GM08714 (cell line): ENCODE measurements at regions not wholly inside any gene's neighbourhood (a gene's known extent, or its start where the extent isn't known, plus 50 kb on each side); places are given as distances from the start of the nearest gene placed in this dataset.

Experiments used
- H3K4me3 ChIP-seq: fragments of 200-500 bp; sonication (Bioruptor generic); 2 replicates; pipeline ENCODE4 v1.5.1; 2014; ENCODE audit warnings: mild to moderate bottlenecking, low read length, inconsistent platforms
- ZNF274 ChIP-seq: IDR thresholded peaks from 2 replicates; pipeline ENCODE4 v1.6.1; 2012; ENCODE audit warnings: mild to moderate bottlenecking, low read depth, low read length

- no peak for TF ChIP-seq ZNF274
These were observed 160.5 kb upstream of the CHRNA7 start for GRCh38 chr15:31869686-31870307.

GRCh38 chr15:31870328-31871165 lies 159.8 kb upstream of the CHRNA7 start, which contains the start of gene OTUD7A:
TSS of gene OTUD7A (minus strand) at chr15:31870673.
- no peak for TF ChIP-seq ZNF274
- peak within 1 kb of the TSS; percentile 70; the same call in 1 of the 2 replicates for H3K4me3 ChIP-seq

More at GRCh38 chr15:31869686-31870307, 160.5 kb upstream of the CHRNA7 start:
- peak overlapping the region; percentile 65; the same call in 1 of the 2 replicates for H3K4me3 ChIP-seq

GRCh38 chr15:31871166-31871886 lies 159.0 kb upstream of the CHRNA7 start:
- TF ChIP-seq ZNF274 = no peak
- H3K4me3 ChIP-seq = peak overlapping the region; percentile 70; the same call in 1 of the 2 replicates

- TF ChIP-seq ZNF274 = no peak
- H3K4me3 ChIP-seq = no peak overlapping the region
These were observed 158.4 kb upstream of the CHRNA7 start for GRCh38 chr15:31871887-31872281.

- no peak for TF ChIP-seq ZNF274
- H3K4me3 ChIP-seq = no peak overlapping the region
These were observed 143.1 kb upstream of the CHRNA7 start for GRCh38 chr15:31887246-31887645.

GRCh38 chr15:31892513-31892912 lies 137.8 kb upstream of the CHRNA7 start:
- H3K4me3 ChIP-seq = no peak overlapping the region

GRCh38 chr15:31893780-31894179 lies 136.5 kb upstream of the CHRNA7 start:
- TF ChIP-seq ZNF274 = no peak
- no peak overlapping the region for H3K4me3 ChIP-seq

More at GRCh38 chr15:31892513-31892912, 137.8 kb upstream of the CHRNA7 start:
- TF ChIP-seq ZNF274 = no peak

GRCh38 chr15:31897746-31898145 lies 132.6 kb upstream of the CHRNA7 start:
- TF ChIP-seq ZNF274 = no peak
- H3K4me3 ChIP-seq = no peak overlapping the region

GRCh38 chr15:31901501-31901900 lies 128.8 kb upstream of the CHRNA7 start:
- no peak for TF ChIP-seq ZNF274
- no peak overlapping the region for H3K4me3 ChIP-seq

GRCh38 chr15:31905054-31905453 lies 125.3 kb upstream of the CHRNA7 start:
- H3K4me3 ChIP-seq = no peak overlapping the region
- no peak for TF ChIP-seq ZNF274

GRCh38 chr15:31925541-31925940 lies 104.8 kb upstream of the CHRNA7 start:
- no peak for TF ChIP-seq ZNF274
- H3K4me3 ChIP-seq = no peak overlapping the region

- no peak for TF ChIP-seq ZNF274
- H3K4me3 ChIP-seq = no peak overlapping the region
These were observed 99.3 kb upstream of the CHRNA7 start for GRCh38 chr15:31930967-31931366.

GRCh38 chr15:31932576-31932975 lies 97.7 kb upstream of the CHRNA7 start:
- TF ChIP-seq ZNF274 = no peak
- no peak overlapping the region for H3K4me3 ChIP-seq

GRCh38 chr15:31934821-31935220 lies 95.5 kb upstream of the CHRNA7 start:
- TF ChIP-seq ZNF274 = no peak
- H3K4me3 ChIP-seq = no peak overlapping the region

- H3K4me3 ChIP-seq = no peak overlapping the region
- no peak for TF ChIP-seq ZNF274
These were observed 76.8 kb upstream of the CHRNA7 start for GRCh38 chr15:31953478-31953877.
